ENCODE measurements at regions not wholly inside any gene's neighbourhood (a gene's known extent, or its start where the extent isn't known, plus 50 kb on each side); places are given as distances from the start of the nearest gene placed in this dataset.
A peak's percentile ranks its signal among the peaks of the same experiment; 100 is the strongest.

GRCh38 chr12:20262119-20262518 is 106.2 kb upstream of the PDE3A start:
- no peak for DNase-seq (ENCODE audit: low read depth)

DNA sequence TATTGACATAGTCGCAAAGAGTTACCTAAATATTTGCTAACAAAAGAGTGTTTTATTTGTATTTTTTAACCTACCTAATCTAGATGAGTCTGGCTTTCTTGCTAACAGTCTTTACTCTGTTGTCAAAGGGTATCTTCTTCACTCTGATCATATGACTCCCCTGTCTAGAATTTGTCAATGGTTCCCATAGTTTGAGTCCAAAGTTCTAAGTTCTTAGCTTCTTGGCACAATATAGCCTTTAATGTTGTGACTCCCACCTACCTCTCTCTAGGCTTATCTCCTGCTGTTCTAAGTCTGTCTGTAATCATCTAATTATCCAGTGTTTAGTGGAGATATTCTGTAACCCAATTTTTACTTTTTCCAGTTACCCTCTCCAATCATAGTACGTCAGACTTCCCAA is 104.3 kb upstream of the PDE3A start:
- DNase-seq (ENCODE audit: low read depth): no peak

DNA sequence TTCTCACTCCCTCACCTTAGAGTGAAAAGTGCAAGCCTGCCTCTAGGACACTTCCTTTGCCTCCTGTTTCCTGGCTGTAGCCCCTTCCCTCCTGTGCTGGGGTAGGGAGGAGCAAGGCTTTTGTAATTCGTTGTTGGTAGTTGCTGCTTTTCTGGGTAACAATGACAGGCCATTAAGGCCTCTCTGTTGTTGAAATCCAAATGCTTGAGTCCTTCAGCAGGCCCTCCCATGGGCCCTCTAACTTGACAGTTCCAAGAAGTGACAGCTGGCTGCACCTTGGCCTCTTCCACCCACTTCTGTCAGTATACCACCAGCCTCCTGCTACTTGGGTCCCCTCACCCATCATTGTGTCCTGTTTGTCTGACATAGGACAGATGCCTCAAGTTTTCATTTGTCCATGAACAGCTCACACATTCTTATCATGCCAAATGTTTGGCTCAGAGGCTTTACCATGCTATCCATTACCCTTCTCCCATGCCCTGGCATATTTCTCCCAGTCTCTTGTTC is 103.7 kb upstream of the PDE3A start:
- DNase-seq (ENCODE audit: low read depth): peak; percentile 50

- peak; percentile 45 for DNase-seq (ENCODE audit: low read depth)
Observed at GRCh38 chr12:20268121-20268732, 100.1 kb upstream of the PDE3A start.

DNA sequence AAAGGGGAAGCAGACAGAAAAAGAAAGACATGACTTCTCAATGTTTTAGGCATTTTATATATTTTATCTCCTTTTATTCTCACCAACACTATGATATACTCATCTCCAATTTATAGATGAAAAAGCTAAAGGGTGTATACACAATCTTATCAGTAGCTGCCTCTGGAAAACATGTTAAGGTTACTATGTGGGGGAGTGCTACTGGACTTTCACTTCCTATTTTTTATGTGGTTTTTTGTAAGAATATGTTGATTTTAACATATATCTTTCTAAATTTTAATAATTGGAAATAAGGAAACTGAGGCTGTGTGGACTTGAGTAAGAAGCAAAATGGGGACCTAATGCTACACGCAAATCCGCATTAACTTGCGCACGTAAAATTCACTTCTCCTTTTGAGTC is 99.6 kb upstream of the PDE3A start:
- DNase-seq (ENCODE audit: low read depth): no peak

DNA sequence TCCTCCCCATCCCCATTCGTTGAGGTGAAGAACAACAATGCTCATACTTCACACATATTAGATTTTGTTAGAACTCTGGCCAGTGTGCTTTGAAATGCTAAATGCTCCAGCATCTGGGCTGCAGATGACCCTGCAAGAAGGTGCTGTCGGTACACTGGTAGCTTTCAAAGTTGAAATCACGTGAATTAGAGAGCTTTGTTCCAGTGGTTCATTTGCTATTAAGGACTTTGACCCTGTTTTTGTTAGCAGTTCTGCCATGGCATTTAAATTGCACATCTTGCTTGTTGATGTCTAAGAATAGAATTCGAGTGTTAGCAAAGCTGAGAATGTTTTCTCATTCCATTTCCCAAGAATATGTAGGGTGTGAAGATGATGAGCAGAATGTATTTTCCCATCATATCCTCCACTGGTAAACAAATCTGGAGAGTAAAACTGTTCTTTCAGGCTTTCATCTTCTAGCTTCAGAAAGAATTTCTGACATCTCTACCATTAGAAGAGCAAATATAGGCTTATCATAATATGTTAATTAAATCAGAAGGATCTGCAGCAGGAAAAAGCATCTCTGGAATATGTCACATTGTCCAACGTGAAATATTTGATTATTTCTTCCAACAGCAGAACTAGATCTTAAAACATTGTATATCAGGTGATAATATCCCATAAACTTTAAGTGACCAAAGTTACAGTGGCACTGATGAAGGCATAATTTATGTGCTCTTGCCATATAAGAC is 98.8 kb upstream of the PDE3A start:
- peak; percentile 47 for DNase-seq (ENCODE audit: low read depth)

- DNase-seq (ENCODE audit: low read depth): no peak
Observed at GRCh38 chr12:20270557-20270956, 97.8 kb upstream of the PDE3A start.

- no peak for DNase-seq (ENCODE audit: low read depth)
Observed at GRCh38 chr12:20272161-20272560, 96.2 kb upstream of the PDE3A start.

GRCh38 chr12:20272801-20273200 is 95.5 kb upstream of the PDE3A start:
- no peak for DNase-seq (ENCODE audit: low read depth)

DNA sequence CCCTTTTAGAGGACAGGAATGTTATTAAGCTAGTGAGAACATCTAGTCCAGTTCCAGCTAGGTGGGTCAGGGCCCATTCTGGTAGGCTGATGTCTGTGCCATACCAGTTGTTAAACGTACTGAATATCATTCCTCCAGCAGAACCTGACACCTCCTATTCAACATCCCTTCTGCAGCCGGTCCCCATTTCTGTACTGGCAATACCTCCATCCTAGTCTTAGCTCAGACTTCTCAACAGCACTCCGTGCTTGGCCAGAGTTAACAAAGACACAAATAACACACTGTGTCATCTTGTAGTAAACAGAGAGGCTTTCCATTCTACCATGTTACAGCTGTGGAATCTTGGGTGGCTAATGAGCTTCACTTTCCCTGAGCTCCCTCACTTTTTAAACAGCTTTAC is 94.3 kb upstream of the PDE3A start:
- DNase-seq (ENCODE audit: low read depth): no peak

DNA sequence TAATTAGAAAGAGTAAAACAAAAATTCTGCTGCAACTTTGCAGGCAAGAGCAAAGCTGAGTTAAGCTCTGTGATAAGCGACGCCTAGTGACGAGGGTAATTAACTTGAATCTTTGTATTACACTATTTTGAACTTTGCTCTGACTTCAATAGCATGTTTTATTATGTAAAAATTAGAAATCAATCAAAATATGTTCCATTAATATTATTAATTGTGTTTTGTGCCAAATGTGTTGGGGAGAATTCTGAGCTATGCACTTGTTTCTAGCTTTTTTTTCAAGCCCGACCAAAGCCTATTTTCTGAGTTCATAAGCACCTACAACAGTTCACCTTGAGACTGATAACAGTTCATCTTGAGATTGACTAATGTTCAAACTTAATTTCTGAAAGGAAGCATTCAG is 90.1 kb upstream of the PDE3A start:
- no peak for DNase-seq (ENCODE audit: low read depth)

- DNase-seq (ENCODE audit: low read depth): no peak
Observed at GRCh38 chr12:20280515-20280914, 87.8 kb upstream of the PDE3A start.

GRCh38 chr12:20282401-20282800 is 85.9 kb upstream of the PDE3A start:
- no peak for DNase-seq (ENCODE audit: low read depth)

GRCh38 chr12:20283482-20283881 is 84.9 kb upstream of the PDE3A start:
- DNase-seq (ENCODE audit: low read depth): no peak

DNA sequence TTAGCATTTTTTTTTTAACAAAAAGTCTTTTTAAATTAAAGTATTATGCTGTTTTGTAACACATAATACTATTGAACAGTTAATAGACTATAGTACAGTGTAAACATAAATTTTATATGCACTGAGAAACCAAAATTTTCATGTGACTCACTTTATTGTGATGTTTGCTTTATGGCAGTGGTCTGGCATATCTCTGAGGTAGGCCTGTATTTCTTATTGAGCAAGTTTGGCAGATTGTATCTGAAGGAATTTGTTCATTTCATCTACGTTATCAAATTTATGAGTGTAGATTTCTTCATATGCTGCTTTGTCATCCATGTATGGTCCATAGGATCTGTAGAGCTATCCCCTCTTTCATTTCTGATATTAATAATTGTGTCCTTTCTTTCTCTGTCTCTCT is 78.8 kb upstream of the PDE3A start:
- no peak for DNase-seq (ENCODE audit: low read depth)

GRCh38 chr12:20300457-20300856 is 67.9 kb upstream of the PDE3A start:
- DNase-seq (ENCODE audit: low read depth): no peak

DNA sequence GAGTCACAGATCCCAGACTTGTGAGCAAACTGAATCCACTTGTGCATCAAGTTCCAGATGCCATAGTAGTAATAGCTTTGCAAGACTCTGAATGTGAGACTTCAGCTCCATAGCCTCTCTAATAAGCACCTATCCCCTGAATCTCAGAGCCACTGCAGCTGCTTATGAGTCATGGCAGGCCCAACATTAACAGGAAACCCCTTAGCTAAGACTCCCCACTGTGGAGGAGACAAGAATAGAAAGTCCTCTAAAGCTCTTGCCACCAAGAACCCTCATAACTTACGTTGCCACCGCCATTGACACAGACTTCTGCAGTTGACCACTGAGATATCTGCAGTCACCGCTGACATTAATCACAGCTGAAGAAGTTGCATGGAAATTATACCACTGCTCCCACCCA is 62.9 kb upstream of the PDE3A start:
- DNase-seq (ENCODE audit: low read depth): no peak

DNA sequence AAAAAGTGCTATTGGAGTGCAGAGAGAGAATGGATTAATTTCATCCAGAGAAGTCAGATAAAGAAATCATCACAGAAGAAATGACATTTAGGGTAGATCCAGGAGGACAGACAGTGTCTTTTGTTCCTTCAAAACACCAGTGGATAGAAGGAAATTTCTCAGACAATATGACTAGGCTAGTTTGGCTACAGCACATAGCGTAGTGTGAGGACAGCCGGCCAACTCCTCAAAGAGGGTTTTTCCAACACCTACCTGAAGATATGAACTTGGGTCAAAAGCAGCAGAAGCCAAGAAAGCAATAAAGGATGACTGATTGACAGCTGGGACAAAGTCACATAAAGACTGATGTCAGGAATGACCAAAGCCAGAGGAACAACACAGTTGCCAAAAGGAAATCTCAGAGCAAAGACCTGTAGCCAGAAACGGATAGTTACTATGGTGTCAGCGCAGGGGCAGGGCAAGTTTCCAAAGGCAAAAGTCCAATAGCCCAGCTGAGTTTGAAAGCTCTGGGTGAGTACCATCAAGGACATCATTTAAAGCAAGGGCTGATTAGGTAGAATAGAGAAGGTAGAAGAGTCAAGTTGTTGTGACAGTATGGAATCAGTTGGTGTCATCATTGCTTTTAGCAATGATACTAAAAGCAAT is 58.7 kb upstream of the PDE3A start:
- no peak for DNase-seq (ENCODE audit: low read depth)

DNA sequence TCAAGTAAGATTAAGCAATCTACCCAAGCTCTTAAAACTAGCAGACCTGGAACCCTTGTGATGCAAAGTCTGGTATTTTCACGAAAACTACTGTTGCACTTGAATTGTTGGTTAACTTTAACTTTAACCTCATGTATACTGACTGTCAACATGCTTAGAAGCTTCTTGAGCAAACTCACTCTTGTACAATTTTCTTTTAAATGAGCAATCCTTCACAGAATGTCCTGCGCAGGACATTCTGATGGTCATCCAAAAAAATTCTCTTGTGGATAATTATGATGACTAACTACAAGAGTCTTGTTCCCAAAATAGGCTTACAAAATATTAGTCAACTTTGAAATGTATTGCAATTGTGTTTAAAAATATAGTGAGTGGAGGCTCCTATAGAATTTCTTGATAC is 54.0 kb upstream of the PDE3A start:
- no peak for DNase-seq (ENCODE audit: low read depth)

GRCh38 chr12:20317554-20317953 is 50.8 kb upstream of the PDE3A start:
- no peak for DNase-seq (ENCODE audit: low read depth)
